Prostate gland (tissue), 2 donors: ENCODE measurements at regions not wholly inside any gene's neighbourhood (a gene's known extent, or its start where the extent isn't known, plus 50 kb on each side); places are given as distances from the start of the nearest gene placed in this dataset.

ENCODE experiments used
- DNase-seq: peaks from one replicate; pipeline ENCODE4 v3.0.0-alpha.2; 2019; ENCODE audit warnings: low spot score
- H3K27ac ChIP-seq, 2 donors: fragments of 200-600 bp; sonication (generic); 2 replicates each; pipeline ENCODE4 v1.5.1; 2017 to 2019
- H3K27me3 ChIP-seq: fragments of 200-600 bp; sonication (generic); replicated peaks from 2 replicates; pipeline ENCODE4 v1.5.1; 2019; ENCODE audit not compliant: insufficient read depth
- H3K36me3 ChIP-seq, 2 donors: fragments of 200-600 bp; sonication (generic); 1 replicate in 1 of 2; 2 replicates in 1 of 2; pipeline versions ENCODE4 v1.5.1 to v1.8.1; 2017 to 2019
- H3K4me1 ChIP-seq: fragments of 200-600 bp; sonication (generic); replicated peaks from 2 replicates; pipeline ENCODE4 v1.5.1; 2019
- H3K4me3 ChIP-seq, 2 donors: fragments of 200-600 bp; sonication (generic); 2 replicates each; pipeline ENCODE4 v1.5.1; 2017 to 2019
- H3K9me3 ChIP-seq: fragments of 200-600 bp; sonication (generic); 2 replicates; pipeline ENCODE4 v1.5.1; 2017
- POLR2A ChIP-seq: fragments of 450-650 bp; IDR thresholded peaks from one replicate; pipeline ENCODE4 v1.6.1; 2016; ENCODE audit warnings: antibody characterized with exemption, mild to moderate bottlenecking
- POLR2AphosphoS5 ChIP-seq: sonication (generic); formaldehyde crosslinking; IDR thresholded peaks from one replicate; pipeline ENCODE4 v1.6.1; 2017; ENCODE audit warnings: antibody characterized with exemption
- WGBS: methylation state at CpG from one replicate; pipeline ENCODE4 v1.1.5; 2018; 5-methylcytosine and 5-hydroxymethylcytosine counted together
- intact Hi-C: fragments of 100-400 bp; cut with DNase I; formaldehyde crosslinking; loops from one replicate; pipeline ENCODE4 v1.14.2; 2022
- TF ChIP-seq, protein P1 (sequence below), 4 experiments: fragments of 200-600 bp in 2 of 4; fragments of 450-650 bp in 2 of 4; sonication (generic) in 2 of 4; IDR thresholded peaks; 1 replicate in 3 of 4; 2 replicates in 1 of 4; pipeline ENCODE4 v1.5.1; 2016 to 2019; ENCODE audit warnings: antibody characterized with exemption in 4 of 4, mild to moderate bottlenecking in 2 of 4, moderate library complexity in 2 of 4

DNA sequence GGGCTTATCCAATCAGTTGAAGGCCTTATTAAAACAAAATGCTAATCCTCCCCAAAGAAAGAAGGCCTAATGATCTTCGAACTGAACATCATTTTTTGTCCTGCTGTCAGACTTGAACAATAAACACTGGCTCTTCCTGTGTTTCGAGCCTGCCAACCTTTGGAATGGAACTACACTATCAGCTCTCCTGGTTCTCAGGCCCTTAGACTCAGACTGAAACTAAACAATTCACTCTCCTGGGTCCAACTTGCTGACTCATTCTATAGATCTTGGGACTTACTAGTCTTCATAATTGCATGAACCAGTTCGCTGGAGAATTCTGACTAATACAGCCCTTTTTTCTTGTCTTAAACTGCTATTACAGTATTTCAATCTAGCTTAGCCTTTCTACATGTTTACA is 235.2 kb downstream of the LNPK start:
- intact Hi-C loops, result no loop called here

DNA sequence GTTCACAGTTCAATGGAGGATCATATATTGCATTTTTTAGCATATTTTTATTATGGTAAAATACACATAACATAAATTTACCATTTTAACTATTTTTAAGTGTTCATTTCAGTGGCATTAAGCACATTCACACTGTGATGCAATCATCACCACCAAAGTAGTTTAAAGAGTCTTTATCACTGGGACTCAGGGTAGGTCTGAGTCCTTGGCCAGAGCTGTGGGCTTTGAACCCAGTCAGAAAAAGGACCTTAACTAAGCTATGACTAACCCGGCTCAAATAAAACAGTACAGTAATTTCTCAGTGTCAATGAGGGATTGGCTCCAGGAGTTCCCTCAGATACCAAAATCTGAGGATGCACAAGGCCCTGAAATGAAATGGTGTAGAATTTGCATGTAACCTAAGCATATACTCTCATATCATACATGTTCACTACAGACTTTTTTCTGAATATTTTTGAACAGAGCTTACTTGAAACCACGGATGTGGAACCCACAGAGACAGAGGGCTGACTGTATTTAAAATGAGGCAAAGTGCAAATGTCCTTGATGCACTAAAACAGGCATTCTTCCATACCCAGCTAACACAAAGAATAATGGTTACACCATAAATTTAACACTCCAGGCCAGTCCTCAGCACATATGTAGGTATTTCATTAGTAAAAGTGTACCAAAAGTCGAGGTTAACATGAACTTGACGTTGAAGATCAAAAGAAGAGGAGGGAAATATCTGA is 246.2 kb downstream of the LNPK start:
- Histone ChIP-seq H3K27me3 (no peaks in the 10 kb centered on the region), H3K9me3 (no peaks in the 10 kb centered on the region), H3K4me3 (no peak overlapping the region), H3K36me3 (no peaks in the 10 kb centered on the region), H3K27ac (no peak overlapping the region), H3K4me1 (no peaks in the 10 kb centered on the region)
- TF ChIP-seq POLR2A (no peak), POLR2AphosphoS5 (no peak)
- TF ChIP-seq, protein P1, sequence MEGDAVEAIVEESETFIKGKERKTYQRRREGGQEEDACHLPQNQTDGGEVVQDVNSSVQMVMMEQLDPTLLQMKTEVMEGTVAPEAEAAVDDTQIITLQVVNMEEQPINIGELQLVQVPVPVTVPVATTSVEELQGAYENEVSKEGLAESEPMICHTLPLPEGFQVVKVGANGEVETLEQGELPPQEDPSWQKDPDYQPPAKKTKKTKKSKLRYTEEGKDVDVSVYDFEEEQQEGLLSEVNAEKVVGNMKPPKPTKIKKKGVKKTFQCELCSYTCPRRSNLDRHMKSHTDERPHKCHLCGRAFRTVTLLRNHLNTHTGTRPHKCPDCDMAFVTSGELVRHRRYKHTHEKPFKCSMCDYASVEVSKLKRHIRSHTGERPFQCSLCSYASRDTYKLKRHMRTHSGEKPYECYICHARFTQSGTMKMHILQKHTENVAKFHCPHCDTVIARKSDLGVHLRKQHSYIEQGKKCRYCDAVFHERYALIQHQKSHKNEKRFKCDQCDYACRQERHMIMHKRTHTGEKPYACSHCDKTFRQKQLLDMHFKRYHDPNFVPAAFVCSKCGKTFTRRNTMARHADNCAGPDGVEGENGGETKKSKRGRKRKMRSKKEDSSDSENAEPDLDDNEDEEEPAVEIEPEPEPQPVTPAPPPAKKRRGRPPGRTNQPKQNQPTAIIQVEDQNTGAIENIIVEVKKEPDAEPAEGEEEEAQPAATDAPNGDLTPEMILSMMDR (IDR thresholded peaks at IDR 0.05), result no peak
- 45% methylated on average over 4 of the region's 4 CpGs for WGBS
- DNase-seq, result no peak
- intact Hi-C loops, result no loop called here

More for the DNA sequence above, 235.2 kb downstream of the LNPK start:
- H3K27me3 ChIP-seq, result no peaks in the 10 kb centered on the region
- H3K4me1 ChIP-seq, result no peaks in the 10 kb centered on the region
- DNase-seq, result no peak
- WGBS, result 52% methylated on average over 3 of the region's 3 CpGs
- TF ChIP-seq POLR2AphosphoS5, result no peak
- TF ChIP-seq POLR2A, result no peak
- no peaks in the 10 kb centered on the region for H3K36me3 ChIP-seq
- H3K4me3 ChIP-seq, result no peak overlapping the region
- H3K27ac ChIP-seq, result no peak overlapping the region
- no peaks in the 10 kb centered on the region for H3K9me3 ChIP-seq

DNA sequence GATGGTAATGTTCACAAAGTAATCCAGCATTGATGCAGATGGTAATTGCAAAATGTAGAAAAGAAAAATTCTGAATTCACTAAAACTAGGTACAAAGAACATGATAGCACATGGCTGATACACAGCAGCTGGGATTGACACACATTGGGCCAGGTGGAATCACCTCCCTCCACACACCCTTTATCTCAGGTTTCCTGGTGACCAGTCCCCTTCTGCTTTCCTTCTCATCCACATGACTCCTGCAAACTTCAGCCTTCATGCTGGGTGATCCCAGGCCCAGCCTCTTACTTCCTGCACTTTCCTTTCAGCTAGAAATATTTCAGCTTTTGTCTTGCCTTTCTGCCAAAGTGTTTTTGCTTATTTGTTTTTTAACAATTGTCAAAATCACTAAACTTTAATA is 246.9 kb downstream of the LNPK start:
- intact Hi-C loops, result no loop called here
- TF ChIP-seq POLR2AphosphoS5 (no peak), POLR2A (no peak)
- H3K27me3 ChIP-seq, result no peaks in the 10 kb centered on the region
- no peak overlapping the region for H3K4me3 ChIP-seq
- no peak for DNase-seq
- H3K36me3 ChIP-seq, result no peaks in the 10 kb centered on the region
- no peak overlapping the region for H3K27ac ChIP-seq
- H3K4me1 ChIP-seq, result no peaks in the 10 kb centered on the region
- no peaks in the 10 kb centered on the region for H3K9me3 ChIP-seq

DNA sequence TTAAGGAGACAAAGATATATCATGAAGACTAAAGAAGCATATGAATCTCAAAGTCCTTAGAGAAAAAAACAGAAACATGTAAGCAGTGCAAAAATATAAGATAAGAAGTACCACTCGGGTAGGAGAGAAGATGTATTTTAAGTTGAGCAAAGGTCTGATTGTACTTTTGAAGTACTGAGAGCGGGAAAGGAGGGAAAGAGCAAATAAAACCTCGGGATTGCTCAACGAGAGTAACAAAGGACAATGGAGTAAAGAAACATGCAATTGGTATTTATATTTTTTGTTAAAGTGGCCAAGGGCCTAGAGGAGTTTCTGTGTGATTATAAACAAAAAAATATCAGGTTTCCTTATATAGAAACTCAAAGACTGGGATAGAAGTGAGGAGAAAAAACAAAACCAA is 251.9 kb downstream of the LNPK start:
- Histone ChIP-seq H3K36me3 (no peaks in the 10 kb centered on the region), H3K9me3 (no peaks in the 10 kb centered on the region), H3K4me3 (no peak overlapping the region), H3K27me3 (no peaks in the 10 kb centered on the region), H3K4me1 (no peaks in the 10 kb centered on the region), H3K27ac (no peak overlapping the region)
- TF ChIP-seq, protein P1 (IDR thresholded peaks at IDR 0.05), result no peak
- TF ChIP-seq POLR2AphosphoS5, result no peak
- TF ChIP-seq POLR2A, result no peak
- 46% methylated on average over 4 of the region's 4 CpGs for WGBS
- no peak for DNase-seq
- intact Hi-C loops, result no loop called here

DNA sequence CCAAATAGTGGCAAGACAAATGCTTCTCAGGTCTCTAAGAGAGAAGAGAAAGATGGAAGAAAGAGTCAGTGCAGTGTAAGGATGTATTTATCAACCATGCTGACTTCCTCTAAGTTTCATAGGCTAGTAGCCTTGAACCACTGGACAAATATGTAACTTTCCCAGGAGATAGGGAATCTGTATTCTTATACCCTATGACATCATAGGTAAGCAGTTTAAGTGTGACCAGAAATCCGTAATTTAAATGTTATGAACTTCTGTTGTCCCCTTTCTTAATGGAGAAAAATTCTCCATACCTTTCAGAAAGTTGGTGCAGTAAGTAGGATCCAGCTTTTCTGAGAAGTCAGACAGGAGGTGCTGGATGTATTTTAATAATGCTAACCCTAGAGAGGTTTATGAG is 256.2 kb downstream of the LNPK start:
- intact Hi-C loops, result no loop called here
- TF ChIP-seq POLR2AphosphoS5 (no peak), POLR2A (no peak)
- TF ChIP-seq, protein P1 (IDR thresholded peaks at IDR 0.05), result no peak
- DNase-seq, result no peak
- Histone ChIP-seq H3K4me3 (no peak overlapping the region), H3K4me1 (no peaks in the 10 kb centered on the region), H3K27ac (no peak overlapping the region), H3K9me3 (no peaks in the 10 kb centered on the region), H3K36me3 (no peaks in the 10 kb centered on the region), H3K27me3 (no peaks in the 10 kb centered on the region)
- WGBS, result 0% methylated on average over 1 of the region's 1 CpG

DNA sequence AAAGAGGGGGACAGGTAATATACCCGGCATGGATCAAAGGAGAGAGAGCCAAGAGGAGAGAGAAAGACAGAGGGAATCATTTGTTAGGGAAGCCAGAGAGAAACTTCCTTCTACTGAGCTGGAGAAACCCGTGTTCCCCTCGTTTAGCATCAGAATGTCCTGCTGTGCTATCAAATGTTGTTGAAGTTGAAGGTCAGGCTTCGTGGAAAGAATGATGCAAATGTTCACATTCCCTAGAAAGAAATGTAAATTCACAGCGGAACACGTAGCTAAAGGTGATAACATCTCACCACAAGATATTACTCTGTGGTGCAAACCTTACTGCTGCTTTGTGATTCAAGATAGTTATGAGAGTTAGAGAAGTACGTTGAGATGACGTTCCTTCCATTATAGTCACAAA is 258.1 kb downstream of the LNPK start:
- 53% methylated on average over 8 of the region's 8 CpGs for WGBS
- no peaks in the 10 kb centered on the region for H3K36me3 ChIP-seq
- H3K4me3 ChIP-seq, result no peak overlapping the region
- intact Hi-C loops, result no loop called here
- no peaks in the 10 kb centered on the region for H3K9me3 ChIP-seq
- H3K27ac ChIP-seq, result no peak overlapping the region
- no peaks in the 10 kb centered on the region for H3K4me1 ChIP-seq
- TF ChIP-seq, protein P1 (IDR thresholded peaks at IDR 0.05), result no peak
- TF ChIP-seq POLR2AphosphoS5 (no peak), POLR2A (no peak)
- no peak for DNase-seq
- H3K27me3 ChIP-seq, result no peaks in the 10 kb centered on the region
